ENCODE measurements at regions not wholly inside any gene's neighbourhood (a gene's known extent, or its start where the extent isn't known, plus 50 kb on each side); places are given as distances from the start of the nearest gene placed in this dataset.

DNA sequence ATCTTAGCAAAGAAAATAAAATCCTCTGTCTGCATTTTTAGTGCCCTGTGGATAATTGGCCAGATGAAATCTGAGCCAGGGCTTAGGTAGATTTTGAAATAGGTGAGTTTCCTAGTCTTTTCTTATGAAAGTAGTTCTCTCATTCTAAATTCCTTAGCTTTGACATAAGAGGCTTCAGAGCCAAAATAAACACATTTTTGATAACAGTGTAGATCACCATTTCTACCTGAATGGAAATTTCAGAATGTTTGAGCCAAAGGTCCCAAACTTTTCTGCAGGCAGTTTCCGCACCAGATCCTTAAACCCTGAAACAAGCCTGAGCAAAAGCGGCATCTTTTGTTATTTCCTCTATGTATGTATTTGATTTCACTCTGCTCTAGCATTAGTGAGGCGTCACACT lies 551.2 kb downstream of the EFNB2 start:
- intact Hi-C loops (cut with DNase I, micrococcal nuclease), result no loop called here
- DNase-seq (no peak), ATAC-seq (no peak)
- no peaks in the 10 kb centered on the region for H3K9me3 ChIP-seq
- H3K4me3 ChIP-seq, result no peak overlapping the region
- no peaks in the 10 kb centered on the region for H3K36me3 ChIP-seq (ENCODE audit: low read depth)
- no peaks in the 10 kb centered on the region for H3K4me1 ChIP-seq (ENCODE audit: low read depth)
- no peak for TF ChIP-seq CTCF (IDR thresholded peaks at IDR 0.05)

GRCh38 chr13:105982219-105982930 lies 553.1 kb downstream of the EFNB2 start:
- Histone ChIP-seq H3K36me3 (ENCODE audit: low read depth) (no peaks in the 10 kb centered on the region), H3K4me3 (no peak overlapping the region), H3K9me3 (no peaks in the 10 kb centered on the region), H3K4me1 (ENCODE audit: low read depth) (peaks cover 3% of the 10 kb centered on the region)
- ATAC-seq (peak; percentile 19), DNase-seq (no peak)
- TF ChIP-seq CTCF (IDR thresholded peaks at IDR 0.05), result no peak
- intact Hi-C loops (cut with DNase I, micrococcal nuclease), result no loop called here

GRCh38 chr13:105979131-105980011 lies 556.1 kb downstream of the EFNB2 start:
- H3K9me3 ChIP-seq, result no peaks in the 10 kb centered on the region
- peaks cover 3% of the 10 kb centered on the region for H3K4me1 ChIP-seq (ENCODE audit: low read depth)
- H3K4me3 ChIP-seq, result no peak overlapping the region
- TF ChIP-seq CTCF (IDR thresholded peaks at IDR 0.05), result no peak
- DNase-seq (peak; percentile 55 to 78 (median 63)), ATAC-seq (peak; percentile 96)
- intact Hi-C loops (cut with DNase I, micrococcal nuclease), result no loop called here
- no peaks in the 10 kb centered on the region for H3K36me3 ChIP-seq (ENCODE audit: low read depth)

DNA sequence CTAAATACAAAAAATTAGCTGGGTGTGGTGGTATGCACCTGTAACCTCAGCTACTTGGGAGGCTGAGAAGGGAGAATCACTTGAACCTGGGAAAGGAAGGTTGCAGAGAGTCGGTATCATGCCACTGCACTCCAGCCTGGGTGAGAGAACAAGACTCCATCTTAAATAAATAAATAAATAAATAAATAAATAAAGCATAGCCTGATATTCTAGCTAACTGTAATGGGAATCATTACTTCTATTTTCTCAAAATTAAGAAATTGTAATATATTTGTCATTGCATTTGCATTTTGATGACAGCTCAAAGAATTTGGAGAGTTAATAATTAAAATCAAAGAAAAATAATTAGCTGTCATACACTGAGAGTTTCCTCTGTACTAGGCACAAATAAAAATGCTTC lies 561.1 kb downstream of the EFNB2 start:
- no peak overlapping the region for H3K4me3 ChIP-seq
- TF ChIP-seq CTCF (IDR thresholded peaks at IDR 0.05), result no peak
- H3K9me3 ChIP-seq, result no peaks in the 10 kb centered on the region
- intact Hi-C loops (cut with DNase I, micrococcal nuclease), result no loop called here
- no peak for DNase-seq
- ATAC-seq, result no peak
- H3K4me1 ChIP-seq (ENCODE audit: low read depth), result peaks cover 14% of the 10 kb centered on the region
- H3K36me3 ChIP-seq (ENCODE audit: low read depth), result no peaks in the 10 kb centered on the region

GRCh38 chr13:105972811-105973590 lies 562.5 kb downstream of the EFNB2 start:
- intact Hi-C loops (cut with DNase I, micrococcal nuclease), result no loop called here

More at GRCh38 chr13:105972811-105973590, 562.5 kb downstream of the EFNB2 start:
- Histone ChIP-seq H3K4me3 (no peak overlapping the region), H3K9me3 (no peaks in the 10 kb centered on the region), H3K4me1 (ENCODE audit: low read depth) (peaks cover 10% of the 10 kb centered on the region), H3K36me3 (ENCODE audit: low read depth) (no peaks in the 10 kb centered on the region)
- ATAC-seq (no peak), DNase-seq (no peak)
- no peak for TF ChIP-seq CTCF (IDR thresholded peaks at IDR 0.05)
